HUES48 (cell line): ENCODE measurements at regions not wholly inside any gene's neighbourhood (a gene's known extent, or its start where the extent isn't known, plus 50 kb on each side); places are given as distances from the start of the nearest gene placed in this dataset.
"Not testable (repeated sequence)": the region's sequence is repeated elsewhere in the genome, so short reads cannot be mapped to it uniquely, and the experiment has no call there.

Experiments
- H3K27ac ChIP-seq: one replicate; pipeline ENCODE4 v1.7.0; 2013; ENCODE audit warnings: low read depth, low read length, inconsistent platforms
- H3K27me3 ChIP-seq: 2 replicates; pipeline ENCODE4 v1.6.1; 2013; ENCODE audit warnings: mild to moderate bottlenecking, low read length; ENCODE audit not compliant: control insufficient read depth, insufficient read depth
- H3K36me3 ChIP-seq: 2 replicates; pipeline ENCODE4 v1.6.1; 2013; ENCODE audit warnings: low read length; ENCODE audit not compliant: control insufficient read depth, insufficient read depth
- H3K4me1 ChIP-seq: 2 replicates; pipeline ENCODE4 v1.6.1; 2013; ENCODE audit warnings: mild to moderate bottlenecking, low read length; ENCODE audit not compliant: control insufficient read depth, insufficient read depth
- H3K4me3 ChIP-seq: 2 replicates; pipeline ENCODE4 v1.5.1; 2013; ENCODE audit warnings: mild to moderate bottlenecking, low read depth, low read length
- H3K9ac ChIP-seq: 2 replicates; pipeline ENCODE4 v1.6.1; 2013; ENCODE audit warnings: mild to moderate bottlenecking, low read depth, low read length, moderate library complexity
- H3K9me3 ChIP-seq: 2 replicates; pipeline ENCODE4 v1.6.1; 2013; ENCODE audit warnings: low read length; ENCODE audit not compliant: control insufficient read depth, insufficient read depth

DNA sequence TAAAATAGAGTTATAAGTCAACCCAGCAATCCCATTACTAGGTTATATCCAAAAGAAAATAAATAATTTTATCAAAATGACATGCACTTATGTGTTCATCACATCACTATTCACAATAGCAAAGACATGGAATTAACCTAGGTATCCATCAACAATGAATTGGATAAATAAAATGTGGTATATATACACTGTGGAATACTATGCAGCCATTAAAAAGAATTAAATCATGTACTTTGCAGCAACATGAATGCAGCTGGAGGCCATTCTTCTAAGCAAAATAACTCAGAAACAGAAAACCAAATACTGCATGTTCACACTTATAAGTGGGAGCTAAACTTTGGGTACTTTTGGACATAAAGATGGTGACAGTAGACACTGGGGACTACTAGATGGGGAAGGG lies 626.0 kb downstream of the ADCYAP1 start:
- Histone ChIP-seq H3K4me3 (no peak overlapping the region), H3K9me3 (no peaks in the 10 kb centered on the region), H3K9ac (no peak overlapping the region), H3K36me3 (no peaks in the 10 kb centered on the region), H3K27ac (no peak overlapping the region), H3K27me3 (no peaks in the 10 kb centered on the region), H3K4me1 (no peaks in the 10 kb centered on the region)

DNA sequence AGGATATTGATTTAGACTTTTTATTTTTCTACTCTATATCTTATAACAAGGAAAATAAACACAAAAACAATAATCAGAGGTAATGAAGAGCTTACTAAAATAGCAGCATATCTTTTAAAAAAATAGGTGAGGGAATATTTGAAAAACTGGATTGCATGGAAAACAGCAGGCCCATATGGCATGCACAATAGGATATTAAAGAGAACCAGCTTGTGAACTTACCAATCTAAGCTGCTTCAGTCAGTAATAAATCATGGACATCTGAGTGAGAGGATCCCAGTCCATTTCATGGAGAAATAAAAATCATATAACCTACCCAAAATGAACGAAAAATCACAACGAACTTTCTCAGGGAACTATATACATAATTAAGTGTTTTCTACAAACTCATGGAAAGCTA lies 634.6 kb downstream of the ADCYAP1 start:
- Histone ChIP-seq H3K27ac (no peak overlapping the region), H3K4me1 (no peaks in the 10 kb centered on the region), H3K27me3 (no peaks in the 10 kb centered on the region), H3K4me3 (no peak overlapping the region), H3K9me3 (no peaks in the 10 kb centered on the region), H3K9ac (no peak overlapping the region), H3K36me3 (no peaks in the 10 kb centered on the region)

- Histone ChIP-seq H3K36me3 (no peaks in the 10 kb centered on the region), H3K4me3 (no peak overlapping the region)
Measured at GRCh38 chr18:1541478-1541877, 636.8 kb downstream of the ADCYAP1 start.

GRCh38 chr18:1542230-1542774 lies 637.6 kb downstream of the ADCYAP1 start:
- Histone ChIP-seq H3K9ac (no peak overlapping the region), H3K4me3 (no peak overlapping the region), H3K27me3 (no peaks in the 10 kb centered on the region), H3K4me1 (no peaks in the 10 kb centered on the region), H3K27ac (peak overlapping the region; percentile 66), H3K36me3 (no peaks in the 10 kb centered on the region), H3K9me3 (no peaks in the 10 kb centered on the region)

More at GRCh38 chr18:1541478-1541877, 636.8 kb downstream of the ADCYAP1 start:
- Histone ChIP-seq H3K27me3 (no peaks in the 10 kb centered on the region), H3K9ac (no peak overlapping the region), H3K27ac (no peak overlapping the region), H3K9me3 (no peaks in the 10 kb centered on the region), H3K4me1 (no peaks in the 10 kb centered on the region)

- Histone ChIP-seq H3K9me3 (no peaks in the 10 kb centered on the region; the same call in 1 of the 2 replicates), H3K27ac (no peak overlapping the region), H3K4me3 (no peak overlapping the region), H3K27me3 (no peaks in the 10 kb centered on the region), H3K36me3 (no peaks in the 10 kb centered on the region), H3K9ac (no peak overlapping the region), H3K4me1 (no peaks in the 10 kb centered on the region)
Measured at GRCh38 chr18:1544016-1544415, 639.3 kb downstream of the ADCYAP1 start.

- H3K4me1 ChIP-seq, H3K27me3 ChIP-seq, H3K4me3 ChIP-seq, H3K36me3 ChIP-seq, H3K27ac ChIP-seq, H3K9me3 ChIP-seq, H3K9ac ChIP-seq: not testable (repeated sequence)
Measured at GRCh38 chr18:1557711-1558110, 653.0 kb downstream of the ADCYAP1 start.

- Histone ChIP-seq H3K9ac (no peak overlapping the region), H3K27me3 (no peaks in the 10 kb centered on the region), H3K4me3 (no peak overlapping the region), H3K36me3 (no peaks in the 10 kb centered on the region), H3K9me3 (no peaks in the 10 kb centered on the region), H3K27ac (no peak overlapping the region), H3K4me1 (no peaks in the 10 kb centered on the region)
Measured at GRCh38 chr18:1559563-1559962, 654.9 kb downstream of the ADCYAP1 start.

GRCh38 chr18:1564793-1565192 lies 660.1 kb downstream of the ADCYAP1 start:
- no peak overlapping the region for H3K9ac ChIP-seq
- no peaks in the 10 kb centered on the region for H3K9me3 ChIP-seq
- no peak overlapping the region for H3K4me3 ChIP-seq
- H3K27ac ChIP-seq: no peak overlapping the region
- no peaks in the 10 kb centered on the region for H3K4me1 ChIP-seq
- H3K36me3 ChIP-seq: no peaks in the 10 kb centered on the region
- H3K27me3 ChIP-seq: no peaks in the 10 kb centered on the region

DNA sequence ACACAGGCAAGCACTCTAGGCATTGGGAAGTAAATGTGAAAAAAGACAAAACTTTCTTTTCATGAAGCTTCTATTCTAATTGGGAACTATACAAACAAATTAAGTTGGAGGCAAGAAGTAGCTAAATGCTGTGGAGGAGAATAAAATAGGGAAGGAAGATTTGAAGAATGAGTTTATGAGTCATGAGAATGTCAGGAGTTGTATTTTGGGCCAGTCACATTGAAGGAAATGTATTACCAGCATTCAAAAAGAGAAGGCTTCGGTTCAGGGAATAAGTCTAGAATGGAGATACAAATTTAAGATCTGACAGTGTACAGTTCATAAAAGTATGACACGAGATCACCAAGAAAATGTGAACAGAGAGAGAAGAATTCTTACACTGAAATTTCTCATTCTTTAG lies 666.5 kb downstream of the ADCYAP1 start:
- no peaks in the 10 kb centered on the region for H3K27me3 ChIP-seq
- H3K9ac ChIP-seq: no peak overlapping the region
- no peak overlapping the region for H3K4me3 ChIP-seq
- no peaks in the 10 kb centered on the region for H3K36me3 ChIP-seq
- no peaks in the 10 kb centered on the region for H3K4me1 ChIP-seq
- H3K27ac ChIP-seq: no peak overlapping the region
- no peaks in the 10 kb centered on the region for H3K9me3 ChIP-seq

DNA sequence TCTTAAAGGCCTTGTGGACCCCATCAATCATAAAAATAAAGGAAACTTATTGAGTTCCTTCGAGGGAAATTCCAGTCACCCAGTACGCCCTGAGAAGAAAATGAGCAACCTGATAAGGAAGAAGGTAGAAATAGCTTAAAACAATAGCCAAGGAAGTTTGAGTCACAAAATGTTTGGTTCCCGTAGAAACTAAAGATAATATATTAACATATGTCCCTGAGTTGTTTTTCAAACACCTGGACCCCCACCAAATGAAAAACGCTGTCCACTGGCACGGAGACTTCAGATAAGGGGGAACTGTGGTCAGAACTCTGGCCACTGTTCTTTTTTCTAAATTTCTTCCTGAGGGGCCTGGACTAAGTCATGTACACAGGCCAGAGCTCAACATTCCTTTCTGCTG lies 669.1 kb downstream of the ADCYAP1 start:
- H3K4me1 ChIP-seq: no peaks in the 10 kb centered on the region
- H3K9me3 ChIP-seq: no peaks in the 10 kb centered on the region
- H3K27ac ChIP-seq: no peak overlapping the region
- no peak overlapping the region for H3K9ac ChIP-seq
- H3K36me3 ChIP-seq: no peaks in the 10 kb centered on the region
- no peak overlapping the region for H3K4me3 ChIP-seq
- no peaks in the 10 kb centered on the region for H3K27me3 ChIP-seq

DNA sequence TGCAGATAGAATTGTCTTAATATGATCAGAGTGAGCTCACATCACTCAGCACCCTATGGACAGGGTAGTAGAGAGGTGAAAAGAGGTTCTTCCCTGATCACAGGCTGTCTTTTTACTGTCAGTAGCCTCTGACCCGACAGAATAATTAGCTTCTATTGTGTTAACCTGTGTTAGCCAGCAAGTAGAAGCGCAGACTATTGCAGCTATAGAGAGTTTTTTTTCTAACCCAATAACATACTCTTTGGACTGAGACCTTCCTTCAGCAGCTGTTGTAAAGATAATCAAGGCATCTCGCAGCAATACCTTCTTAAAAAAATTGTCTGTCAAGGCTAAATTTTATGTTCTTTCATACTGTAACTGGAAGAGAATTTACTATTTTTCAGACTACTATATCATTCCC lies 670.4 kb downstream of the ADCYAP1 start:
- Histone ChIP-seq H3K9me3 (no peaks in the 10 kb centered on the region), H3K9ac (no peak overlapping the region), H3K4me3 (no peak overlapping the region)

DNA sequence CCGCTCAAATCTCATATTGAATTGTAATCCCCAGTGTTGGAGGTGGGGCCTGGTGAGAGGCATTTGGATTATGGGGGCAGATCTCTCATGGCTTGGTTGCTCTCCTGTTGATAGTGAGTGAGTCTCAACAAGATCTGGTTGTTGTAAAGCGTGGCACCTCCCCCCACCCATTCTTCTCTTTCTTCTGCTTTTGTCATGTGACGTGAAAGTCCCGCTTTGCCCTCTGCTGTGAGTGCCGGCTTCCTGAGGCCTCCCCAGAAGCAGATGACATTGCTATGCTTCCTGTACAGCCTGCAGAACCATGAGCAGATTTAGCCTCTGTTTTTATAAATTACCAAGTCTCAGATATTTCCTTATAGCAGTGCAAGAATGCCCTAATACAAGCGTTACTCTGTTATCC lies 673.8 kb downstream of the ADCYAP1 start:
- Histone ChIP-seq H3K4me3 (no peak overlapping the region), H3K27ac (no peak overlapping the region), H3K9ac (no peak overlapping the region), H3K9me3 (no peaks in the 10 kb centered on the region), H3K27me3 (no peaks in the 10 kb centered on the region), H3K36me3 (no peaks in the 10 kb centered on the region), H3K4me1 (no peaks in the 10 kb centered on the region)

More for the DNA sequence above, 670.4 kb downstream of the ADCYAP1 start:
- H3K4me1 ChIP-seq: no peaks in the 10 kb centered on the region
- no peak overlapping the region for H3K27ac ChIP-seq
- no peaks in the 10 kb centered on the region for H3K27me3 ChIP-seq
- no peaks in the 10 kb centered on the region for H3K36me3 ChIP-seq
